T-helper 2 cell treated with Interferon-gamma antibody and Interleukin-4, amounts not matched to agents 5 μg/mL and 100 μg/mL, for 36 hours (primary cell): ENCODE measurements at regions not wholly inside any gene's neighbourhood (a gene's known extent, or its start where the extent isn't known, plus 50 kb on each side); places are given as distances from the start of the nearest gene placed in this dataset.

Source experiments
- DNase-seq: peaks from one replicate; pipeline ENCODE4 v3.0.0; 2021; ENCODE audit warnings: low spot score
- H3K27ac Mint-ChIP-seq: one replicate; pipeline ENCODE4 v1.8.0; 2021; ENCODE audit warnings: mild to moderate bottlenecking, mixed read lengths
- H3K27me3 Mint-ChIP-seq: one replicate; pipeline ENCODE4 v1.8.0; 2021; ENCODE audit warnings: low read depth, mixed read lengths
- H3K36me3 Mint-ChIP-seq: one replicate; pipeline ENCODE4 v1.8.0; 2021; ENCODE audit warnings: low read depth, mixed read lengths
- H3K4me1 Mint-ChIP-seq: one replicate; pipeline ENCODE4 v1.8.0; 2021; ENCODE audit warnings: low read depth, mixed read lengths
- H3K4me3 Mint-ChIP-seq: one replicate; pipeline ENCODE4 v1.8.0; 2022; ENCODE audit warnings: mild to moderate bottlenecking, moderate library complexity, mixed read lengths
- H3K9me3 Mint-ChIP-seq: one replicate; pipeline ENCODE4 v1.8.0; 2021; ENCODE audit warnings: mixed read lengths

DNA sequence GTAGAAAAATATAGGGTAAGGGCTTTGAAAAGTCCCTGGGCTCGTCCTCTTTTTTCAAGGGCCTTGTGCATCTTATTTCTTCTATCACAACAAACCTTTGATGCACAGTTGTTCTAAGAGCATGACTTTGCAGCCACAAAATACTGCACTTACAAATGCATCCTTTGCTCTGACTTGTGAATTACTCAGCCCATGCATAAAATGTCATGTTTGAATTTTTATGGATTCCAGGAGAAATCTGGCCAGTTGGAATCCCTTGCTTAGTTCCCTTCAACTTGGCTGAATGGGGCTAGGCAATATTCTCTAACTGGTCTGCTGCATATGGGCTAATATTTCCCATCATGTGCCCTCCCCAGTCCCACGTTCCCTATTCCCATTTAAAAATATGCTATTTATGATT lies 523.9 kb upstream of the RGMA start:
- Mint-ChIP-seq H3K27ac (no peak overlapping the region), H3K4me3 (no peak overlapping the region), H3K36me3 (no peaks in the 10 kb centered on the region), H3K9me3 (no peaks in the 10 kb centered on the region), H3K27me3 (peaks cover 3% of the 10 kb centered on the region), H3K4me1 (no peaks in the 10 kb centered on the region)
- no peak for DNase-seq

DNA sequence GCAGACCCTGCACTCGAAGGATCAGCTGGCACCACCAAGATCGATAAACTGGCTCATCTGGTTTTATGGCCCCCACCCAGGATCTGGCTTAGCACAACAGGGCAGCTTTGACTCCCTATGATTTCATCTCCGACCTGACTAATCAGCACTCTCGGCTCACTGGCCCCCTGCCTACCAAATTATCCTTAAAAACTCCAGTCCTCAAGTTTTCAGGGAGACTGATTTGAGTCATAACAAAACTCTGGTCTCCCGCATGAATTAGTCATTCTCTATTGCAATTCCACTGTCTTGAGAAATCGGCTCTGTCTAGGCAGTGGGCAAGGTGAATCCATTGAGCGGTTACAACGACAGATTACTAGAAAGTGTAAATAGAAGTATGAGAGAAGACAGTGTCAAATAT lies 521.9 kb upstream of the RGMA start:
- H3K4me3 Mint-ChIP-seq: no peak overlapping the region
- no peaks in the 10 kb centered on the region for H3K4me1 Mint-ChIP-seq
- H3K27ac Mint-ChIP-seq: no peak overlapping the region
- no peaks in the 10 kb centered on the region for H3K9me3 Mint-ChIP-seq
- no peak for DNase-seq
- H3K27me3 Mint-ChIP-seq: no peaks in the 10 kb centered on the region
- no peaks in the 10 kb centered on the region for H3K36me3 Mint-ChIP-seq

DNA sequence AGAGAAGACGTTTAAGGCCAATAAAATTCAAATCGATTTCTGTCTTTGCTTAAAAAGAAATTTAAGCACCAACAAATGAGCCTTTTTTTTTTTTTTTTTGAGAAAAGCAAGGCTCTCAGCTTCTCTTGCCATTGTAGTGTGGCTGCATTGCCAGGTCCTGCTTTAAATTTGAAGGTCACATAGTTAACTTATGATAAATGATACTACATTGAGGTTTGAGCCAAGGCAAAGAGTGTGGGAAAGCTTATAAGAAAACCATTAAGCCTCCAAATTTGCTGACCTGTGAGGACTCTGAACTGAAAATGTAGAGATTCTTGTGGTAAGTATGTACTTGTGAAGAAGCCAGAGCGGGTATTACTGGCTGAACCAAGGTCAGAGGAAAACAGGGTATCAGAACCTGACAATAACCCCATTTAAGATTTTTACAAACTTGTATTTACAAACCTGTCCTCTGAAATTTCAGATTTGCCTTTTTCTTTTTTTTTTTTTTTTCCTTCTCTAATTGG lies 519.7 kb upstream of the RGMA start:
- no peaks in the 10 kb centered on the region for H3K36me3 Mint-ChIP-seq
- no peaks in the 10 kb centered on the region for H3K4me1 Mint-ChIP-seq
- DNase-seq: no peak
- H3K27ac Mint-ChIP-seq: no peak overlapping the region
- H3K27me3 Mint-ChIP-seq: no peaks in the 10 kb centered on the region
- H3K4me3 Mint-ChIP-seq: no peak overlapping the region
- no peaks in the 10 kb centered on the region for H3K9me3 Mint-ChIP-seq

DNA sequence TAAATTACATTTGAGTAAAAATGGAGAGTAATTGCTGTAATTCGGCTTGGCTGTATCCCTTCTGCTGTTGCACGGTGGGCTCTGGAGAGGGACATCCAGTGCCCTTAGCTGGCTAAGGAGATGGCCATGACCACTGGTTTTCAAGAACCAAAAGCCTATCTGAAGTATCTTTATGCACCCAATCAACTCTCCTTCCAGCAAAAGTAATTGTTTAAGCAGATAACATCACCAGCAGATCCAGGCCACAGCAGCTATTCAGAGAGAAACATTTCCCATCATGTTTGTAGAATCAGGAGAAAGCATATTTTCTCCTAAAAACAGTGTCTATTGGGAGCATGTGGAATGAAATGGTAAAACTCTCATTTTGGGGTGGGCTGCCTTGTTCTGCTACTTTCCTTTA lies 514.5 kb upstream of the RGMA start:
- DNase-seq: no peak
- H3K27ac Mint-ChIP-seq: no peak overlapping the region
- no peaks in the 10 kb centered on the region for H3K36me3 Mint-ChIP-seq
- H3K9me3 Mint-ChIP-seq: no peaks in the 10 kb centered on the region
- no peaks in the 10 kb centered on the region for H3K4me1 Mint-ChIP-seq
- H3K4me3 Mint-ChIP-seq: no peak overlapping the region
- H3K27me3 Mint-ChIP-seq: no peaks in the 10 kb centered on the region

DNA sequence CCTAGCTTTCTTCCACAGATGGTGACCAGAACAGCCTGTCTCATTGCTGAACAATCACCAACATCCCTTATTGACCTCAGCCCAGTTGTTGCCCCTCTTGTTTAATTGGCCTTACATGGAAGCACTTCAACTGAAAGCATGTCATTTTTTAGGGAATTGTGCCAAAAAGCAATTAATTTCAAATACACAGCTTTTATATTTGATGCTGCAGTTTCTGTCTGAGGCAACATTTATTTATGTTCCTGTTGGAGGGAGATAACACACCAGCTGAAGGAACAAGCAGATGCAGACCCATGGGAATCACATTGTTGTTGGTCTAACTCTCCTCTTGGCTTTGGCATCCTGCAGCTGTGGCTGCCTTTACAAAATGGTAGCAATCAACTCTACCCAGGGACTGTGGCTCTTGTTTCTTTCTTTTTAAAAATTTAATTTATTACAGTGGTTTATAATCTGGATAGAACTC lies 498.1 kb upstream of the RGMA start:
- Mint-ChIP-seq H3K4me3 (no peak overlapping the region), H3K36me3 (no peaks in the 10 kb centered on the region), H3K4me1 (no peaks in the 10 kb centered on the region), H3K27ac (no peak overlapping the region), H3K27me3 (no peaks in the 10 kb centered on the region), H3K9me3 (no peaks in the 10 kb centered on the region)
- no peak for DNase-seq

DNA sequence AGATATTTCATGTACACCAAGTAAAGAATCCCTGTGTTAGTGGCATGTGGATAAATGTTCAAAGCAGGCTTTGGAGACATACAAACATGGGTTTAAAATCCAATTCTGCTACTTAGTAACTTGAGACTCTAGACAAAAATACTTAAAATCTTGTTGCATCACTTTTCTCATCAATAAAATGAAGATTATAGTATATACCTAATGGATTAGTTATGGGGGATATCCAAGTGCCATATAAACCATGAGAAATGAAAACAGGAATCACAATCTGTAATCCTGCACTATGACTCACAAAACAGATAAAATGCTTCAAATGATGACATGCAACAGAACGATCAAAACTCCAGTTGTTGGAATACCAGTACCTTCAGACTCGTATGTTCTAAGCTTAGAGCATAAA lies 496.0 kb upstream of the RGMA start:
- H3K9me3 Mint-ChIP-seq: no peaks in the 10 kb centered on the region
- H3K27ac Mint-ChIP-seq: no peak overlapping the region
- DNase-seq: no peak
- no peaks in the 10 kb centered on the region for H3K27me3 Mint-ChIP-seq
- no peak overlapping the region for H3K4me3 Mint-ChIP-seq
- no peaks in the 10 kb centered on the region for H3K4me1 Mint-ChIP-seq
- H3K36me3 Mint-ChIP-seq: no peaks in the 10 kb centered on the region

DNA sequence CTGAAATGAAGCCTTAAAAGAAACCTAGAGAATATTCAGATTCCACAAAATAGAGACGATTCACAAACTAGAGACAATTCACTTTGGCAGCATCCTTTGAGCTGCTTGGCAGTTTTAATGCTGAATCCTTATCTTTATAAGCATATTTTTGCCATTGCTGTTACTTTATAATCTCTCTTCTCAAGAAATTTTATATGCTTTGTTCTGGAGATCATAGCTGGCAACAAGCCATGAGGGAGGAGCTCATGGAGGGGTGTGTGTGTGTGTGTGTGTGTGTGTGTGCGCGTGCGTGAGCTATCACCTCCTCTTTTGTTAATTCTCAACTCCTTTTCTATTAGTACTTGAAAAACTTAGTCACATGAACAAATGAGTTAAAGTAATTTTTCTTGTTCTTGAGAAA lies 495.0 kb upstream of the RGMA start:
- no peak overlapping the region for H3K4me3 Mint-ChIP-seq

DNA sequence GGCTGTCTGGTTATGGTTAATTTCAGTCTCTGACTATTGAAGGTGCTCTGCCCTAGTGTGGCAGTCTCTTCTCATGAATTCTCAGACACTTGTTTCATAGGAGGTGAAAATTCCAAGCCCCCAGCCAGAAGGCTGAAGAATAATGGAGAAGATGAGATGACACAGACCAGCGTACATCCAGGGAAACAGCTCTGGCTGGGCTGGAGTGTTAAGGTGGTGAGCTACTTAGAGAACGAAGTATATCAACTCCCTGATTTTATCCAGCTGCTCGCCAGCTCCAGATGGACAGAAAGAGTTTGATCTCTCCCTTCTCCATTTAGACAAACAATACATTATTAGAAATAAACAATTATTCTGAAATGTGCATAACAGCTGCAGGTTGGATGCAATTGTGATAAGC lies 494.5 kb upstream of the RGMA start:
- no peak overlapping the region for H3K27ac Mint-ChIP-seq
- no peaks in the 10 kb centered on the region for H3K36me3 Mint-ChIP-seq
- no peak for DNase-seq
- no peaks in the 10 kb centered on the region for H3K4me1 Mint-ChIP-seq
- no peaks in the 10 kb centered on the region for H3K27me3 Mint-ChIP-seq
- no peak overlapping the region for H3K4me3 Mint-ChIP-seq
- no peaks in the 10 kb centered on the region for H3K9me3 Mint-ChIP-seq

More for the DNA sequence above, 495.0 kb upstream of the RGMA start:
- Mint-ChIP-seq H3K9me3 (no peaks in the 10 kb centered on the region), H3K27me3 (no peaks in the 10 kb centered on the region), H3K36me3 (no peaks in the 10 kb centered on the region), H3K4me1 (no peaks in the 10 kb centered on the region), H3K27ac (no peak overlapping the region)
- no peak for DNase-seq

DNA sequence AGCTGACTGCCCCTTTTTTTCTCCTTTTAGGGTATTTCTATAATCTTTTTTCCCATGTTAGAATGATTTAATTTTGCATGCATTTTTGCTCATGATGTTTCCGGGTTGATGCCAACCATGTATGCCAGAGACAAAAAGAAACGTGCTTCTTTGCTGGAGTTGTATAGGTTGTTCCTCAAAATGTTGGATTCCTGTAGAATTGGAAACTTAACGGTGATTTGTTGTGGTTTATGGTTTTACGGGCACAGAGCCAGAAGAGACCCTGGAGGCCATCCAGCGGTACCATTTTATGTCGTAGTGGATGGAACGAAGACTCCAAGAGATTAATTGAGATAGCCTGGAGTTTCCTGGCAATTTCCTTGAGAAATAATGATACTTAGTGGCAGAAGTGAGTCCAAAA lies 481.5 kb upstream of the RGMA start:
- H3K4me3 Mint-ChIP-seq: no peak overlapping the region
- no peak for DNase-seq
- no peaks in the 10 kb centered on the region for H3K27me3 Mint-ChIP-seq
- no peak overlapping the region for H3K27ac Mint-ChIP-seq
- no peaks in the 10 kb centered on the region for H3K9me3 Mint-ChIP-seq
- no peaks in the 10 kb centered on the region for H3K36me3 Mint-ChIP-seq
- H3K4me1 Mint-ChIP-seq: no peaks in the 10 kb centered on the region

DNA sequence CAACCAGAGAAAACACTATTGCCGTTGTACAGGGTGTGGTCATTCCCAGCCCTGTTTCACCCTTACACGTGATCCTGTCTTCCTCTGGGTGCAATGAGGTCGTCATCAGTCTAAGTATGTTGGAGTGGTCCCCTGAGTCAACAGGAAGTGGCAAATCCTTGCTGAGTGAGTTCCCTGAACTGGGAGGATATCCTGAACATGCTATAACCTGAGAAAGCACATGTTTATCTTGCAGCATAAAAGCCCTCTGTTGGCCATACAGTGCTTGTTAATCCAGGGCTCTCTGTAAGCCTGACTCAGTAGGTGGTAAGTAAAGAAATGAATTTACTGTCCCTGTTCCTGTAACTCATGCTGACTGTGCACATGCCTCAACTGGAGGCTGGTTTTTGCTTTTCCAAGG lies 477.8 kb upstream of the RGMA start:
- Mint-ChIP-seq H3K4me1 (no peaks in the 10 kb centered on the region), H3K9me3 (no peaks in the 10 kb centered on the region), H3K36me3 (no peaks in the 10 kb centered on the region), H3K4me3 (no peak overlapping the region), H3K27ac (no peak overlapping the region), H3K27me3 (no peaks in the 10 kb centered on the region)
- no peak for DNase-seq

DNA sequence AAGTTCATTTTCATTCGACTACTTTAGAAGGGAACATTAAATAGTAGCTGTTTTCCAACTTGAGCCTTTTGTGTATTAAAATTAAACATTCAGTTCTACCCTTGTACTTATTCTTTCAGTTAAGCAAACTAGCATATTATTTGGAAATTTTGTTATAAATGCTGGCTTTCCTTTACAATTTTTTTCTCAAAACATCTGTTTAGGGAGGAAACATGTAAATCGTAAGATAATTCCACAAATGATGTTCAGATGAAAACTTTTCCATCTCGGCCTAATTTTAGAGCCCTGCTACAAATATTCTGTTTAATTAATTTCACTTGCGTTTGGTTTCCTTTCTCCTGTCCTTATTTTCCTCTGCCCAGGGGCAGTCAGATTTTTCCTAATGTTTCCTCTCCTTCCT lies 476.2 kb upstream of the RGMA start:
- no peak overlapping the region for H3K27ac Mint-ChIP-seq
- H3K36me3 Mint-ChIP-seq: no peaks in the 10 kb centered on the region
- no peaks in the 10 kb centered on the region for H3K4me1 Mint-ChIP-seq
- H3K9me3 Mint-ChIP-seq: no peaks in the 10 kb centered on the region
- no peak overlapping the region for H3K4me3 Mint-ChIP-seq
- H3K27me3 Mint-ChIP-seq: no peaks in the 10 kb centered on the region
- no peak for DNase-seq

DNA sequence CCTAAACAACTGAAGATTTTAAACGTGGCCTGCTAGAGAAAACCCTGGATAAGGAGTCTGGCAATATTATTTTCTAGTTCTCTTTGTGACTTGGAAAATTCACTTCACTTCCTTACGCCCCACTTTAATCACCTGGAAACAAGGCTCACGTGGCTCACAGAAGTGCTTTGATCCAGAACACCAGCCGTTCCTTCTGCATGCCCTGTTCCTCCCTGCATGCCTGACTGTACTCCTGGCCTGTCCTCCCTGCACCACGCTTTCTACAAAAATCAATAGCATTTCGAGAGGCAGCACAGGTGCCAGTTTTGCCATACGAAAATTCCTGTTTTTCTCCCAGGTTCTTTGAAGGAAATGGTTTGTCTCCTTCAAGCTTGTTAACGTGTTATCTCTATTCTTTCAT lies 474.2 kb upstream of the RGMA start:
- no peak for DNase-seq
- Mint-ChIP-seq H3K27ac (no peak overlapping the region), H3K9me3 (no peaks in the 10 kb centered on the region), H3K27me3 (no peaks in the 10 kb centered on the region), H3K4me3 (no peak overlapping the region), H3K4me1 (no peaks in the 10 kb centered on the region), H3K36me3 (no peaks in the 10 kb centered on the region)

DNA sequence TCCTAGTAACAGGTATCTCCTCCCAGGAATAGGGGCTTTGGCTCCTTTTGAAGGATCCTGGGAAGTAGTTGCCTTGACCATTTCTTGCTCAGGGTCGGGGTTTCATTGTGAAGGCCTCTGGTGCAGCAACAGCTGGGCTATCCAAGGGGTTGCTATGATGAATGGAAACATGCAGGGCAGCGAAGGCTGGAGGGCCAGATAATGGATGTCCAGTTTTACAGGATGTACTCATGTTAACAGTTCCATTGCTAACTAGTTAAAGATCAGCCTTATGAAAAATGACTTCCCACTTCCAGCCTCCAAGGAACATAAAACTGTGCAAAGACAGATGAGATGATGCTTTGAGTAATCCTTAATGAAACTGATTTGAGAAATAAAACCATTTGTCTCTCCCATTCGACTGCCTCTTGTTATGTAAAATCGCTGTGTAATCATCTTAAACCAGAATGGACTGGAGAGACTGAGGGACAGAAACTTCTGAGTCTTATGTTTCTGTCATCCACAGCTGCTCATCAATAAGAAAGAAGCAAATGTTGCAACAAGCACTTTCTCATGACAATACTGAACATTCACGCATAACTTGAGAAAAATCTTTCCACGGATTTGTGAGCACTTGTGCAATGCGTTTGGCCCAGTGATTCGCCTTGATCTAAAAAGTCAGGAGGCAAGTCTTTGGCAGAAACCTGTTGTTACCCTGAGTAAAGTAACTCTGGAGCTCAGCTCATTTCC lies 473.5 kb upstream of the RGMA start:
- Mint-ChIP-seq H3K27me3 (no peaks in the 10 kb centered on the region), H3K9me3 (no peaks in the 10 kb centered on the region), H3K4me1 (no peaks in the 10 kb centered on the region), H3K27ac (no peak overlapping the region), H3K4me3 (no peak overlapping the region), H3K36me3 (no peaks in the 10 kb centered on the region)
- no peak for DNase-seq

DNA sequence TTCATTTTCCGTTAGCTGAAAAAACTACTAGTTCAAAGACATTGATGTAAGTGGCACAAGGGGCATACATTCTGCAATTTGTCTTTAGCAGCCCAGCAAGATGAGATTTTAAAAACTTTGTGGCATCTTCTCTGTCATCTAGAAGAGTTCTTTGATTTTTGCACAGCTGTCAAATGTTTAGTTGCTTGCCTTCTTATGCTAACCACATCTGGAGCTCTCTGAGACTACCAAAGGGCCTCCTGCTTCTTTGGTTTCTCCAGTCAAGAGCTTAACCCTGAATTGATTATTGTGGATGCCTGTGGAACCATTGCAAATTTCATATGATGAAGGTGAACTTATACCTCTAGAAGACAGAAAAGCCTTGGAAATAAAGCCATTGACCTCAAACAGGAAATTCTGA lies 468.7 kb upstream of the RGMA start:
- no peak for DNase-seq
- H3K27ac Mint-ChIP-seq: no peak overlapping the region
- no peaks in the 10 kb centered on the region for H3K36me3 Mint-ChIP-seq
- no peak overlapping the region for H3K4me3 Mint-ChIP-seq
- H3K9me3 Mint-ChIP-seq: no peaks in the 10 kb centered on the region
- H3K27me3 Mint-ChIP-seq: no peaks in the 10 kb centered on the region
- H3K4me1 Mint-ChIP-seq: no peaks in the 10 kb centered on the region
